Osteoblast (primary cell): ENCODE measurements at regions not wholly inside any gene's neighbourhood (a gene's known extent, or its start where the extent isn't known, plus 50 kb on each side); places are given as distances from the start of the nearest gene placed in this dataset.

Experiments used
- DNase-seq: peaks from one replicate; pipeline ENCODE4 v3.0.0; 2011; ENCODE audit warnings: low spot score, mixed read lengths; ENCODE audit not compliant: insufficient read length; ENCODE audit errors: missing footprints
- H2AFZ ChIP-seq: 2 replicates; pipeline ENCODE4 v1.6.0; 2011; ENCODE audit warnings: mild to moderate bottlenecking, low read length
- H3K27ac ChIP-seq: 2 replicates; pipeline ENCODE4 v1.5.1; 2011; ENCODE audit warnings: mild to moderate bottlenecking, low read depth, low read length, moderate library complexity
- H3K27me3 ChIP-seq: 2 replicates; pipeline ENCODE4 v1.6.0; 2012; ENCODE audit warnings: mild to moderate bottlenecking, control low read depth, inconsistent platforms, low read length, moderate library complexity; ENCODE audit not compliant: insufficient read depth
- H3K36me3 ChIP-seq: 2 replicates; pipeline ENCODE4 v1.5.1; 2011; ENCODE audit warnings: mild to moderate bottlenecking, low read length, control low read depth, moderate library complexity; ENCODE audit not compliant: insufficient read depth
- H3K4me1 ChIP-seq: 2 replicates; pipeline ENCODE4 v1.5.1; 2011; ENCODE audit warnings: mild to moderate bottlenecking, low read length, control low read depth, moderate library complexity; ENCODE audit not compliant: insufficient read depth
- H3K4me2 ChIP-seq: 2 replicates; pipeline ENCODE4 v1.6.0; 2011; ENCODE audit warnings: mild to moderate bottlenecking, low read length; ENCODE audit not compliant: insufficient read depth
- H3K4me3 ChIP-seq: fragments of 200-600 bp; sonication (generic); 3 replicates; pipeline ENCODE4 v1.5.1; 2012; ENCODE audit warnings: mild to moderate bottlenecking, low read length, inconsistent platforms; ENCODE audit not compliant: insufficient read depth
- H3K79me2 ChIP-seq: 2 replicates; pipeline ENCODE4 v1.6.0; 2012; ENCODE audit warnings: mild to moderate bottlenecking, low read length, control low read depth, inconsistent platforms; ENCODE audit not compliant: insufficient read depth
- H3K9me3 ChIP-seq: 2 replicates; pipeline ENCODE4 v1.5.1; 2011; ENCODE audit warnings: low read depth, low read length, control low read depth
- H4K20me1 ChIP-seq: 2 replicates; pipeline ENCODE4 v1.6.0; 2012; ENCODE audit warnings: mild to moderate bottlenecking, low read length, control low read depth; ENCODE audit not compliant: insufficient read depth
- CTCF ChIP-seq: IDR thresholded peaks from 2 replicates; pipeline ENCODE4 v1.5.1; 2011; ENCODE audit warnings: mild to moderate bottlenecking, low read depth, low read length, moderate library complexity; ENCODE audit errors: extremely low read depth

GRCh38 chr3:84772841-84773240 is 185.9 kb upstream of the CADM2 start:
- H3K4me1 ChIP-seq = no peaks in the 10 kb centered on the region
- H3K27me3 ChIP-seq = no peaks in the 10 kb centered on the region
- no peak for DNase-seq
- no peaks in the 10 kb centered on the region for H4K20me1 ChIP-seq
- no peak for TF ChIP-seq CTCF
- no peaks in the 10 kb centered on the region for H3K36me3 ChIP-seq
- no peaks in the 10 kb centered on the region for H3K9me3 ChIP-seq
- H3K4me3 ChIP-seq = no peak overlapping the region
- H3K79me2 ChIP-seq = no peaks in the 10 kb centered on the region
- no peak overlapping the region for H3K4me2 ChIP-seq
- no peak overlapping the region for H3K27ac ChIP-seq
- H2AFZ ChIP-seq = no peak overlapping the region

- no peak overlapping the region for H3K27ac ChIP-seq
- no peaks in the 10 kb centered on the region for H3K4me1 ChIP-seq
- H4K20me1 ChIP-seq = no peaks in the 10 kb centered on the region
- H3K27me3 ChIP-seq = no peaks in the 10 kb centered on the region
- DNase-seq = no peak
- H3K79me2 ChIP-seq = no peaks in the 10 kb centered on the region
- H3K4me3 ChIP-seq = no peak overlapping the region
- no peak overlapping the region for H2AFZ ChIP-seq
- peaks cover 8% of the 10 kb centered on the region for H3K9me3 ChIP-seq
- no peak for TF ChIP-seq CTCF
- H3K36me3 ChIP-seq = no peaks in the 10 kb centered on the region
- H3K4me2 ChIP-seq = no peak overlapping the region
These were observed 175.5 kb upstream of the CADM2 start for GRCh38 chr3:84783281-84783680.

- H3K79me2 ChIP-seq = no peaks in the 10 kb centered on the region
- H3K36me3 ChIP-seq = no peaks in the 10 kb centered on the region
- H3K4me3 ChIP-seq = no peak overlapping the region
- H3K4me1 ChIP-seq = no peaks in the 10 kb centered on the region
- H3K9me3 ChIP-seq = peaks cover 6% of the 10 kb centered on the region
- H3K27me3 ChIP-seq = no peaks in the 10 kb centered on the region
- H2AFZ ChIP-seq = no peak overlapping the region
- no peak for TF ChIP-seq CTCF
- H3K27ac ChIP-seq = no peak overlapping the region
- no peak for DNase-seq
- H4K20me1 ChIP-seq = no peaks in the 10 kb centered on the region
- no peak overlapping the region for H3K4me2 ChIP-seq
These were observed 168.8 kb upstream of the CADM2 start for GRCh38 chr3:84789961-84790360.

- no peak overlapping the region for H2AFZ ChIP-seq
- TF ChIP-seq CTCF = no peak
- DNase-seq = no peak
- H3K4me2 ChIP-seq = no peak overlapping the region
- no peaks in the 10 kb centered on the region for H3K36me3 ChIP-seq
- no peaks in the 10 kb centered on the region for H4K20me1 ChIP-seq
- no peaks in the 10 kb centered on the region for H3K4me1 ChIP-seq
- no peaks in the 10 kb centered on the region for H3K9me3 ChIP-seq
- H3K4me3 ChIP-seq = no peak overlapping the region
- no peaks in the 10 kb centered on the region for H3K27me3 ChIP-seq
- H3K79me2 ChIP-seq = no peaks in the 10 kb centered on the region
- no peak overlapping the region for H3K27ac ChIP-seq
These were observed 151.8 kb upstream of the CADM2 start for GRCh38 chr3:84806958-84807357.
